ENCODE measurements at regions not wholly inside any gene's neighbourhood (a gene's known extent, or its start where the extent isn't known, plus 50 kb on each side); places are given as distances from the start of the nearest gene placed in this dataset.
A peak's percentile ranks its signal among the peaks of the same experiment; 100 is the strongest.

GRCh38 chr6:56902641-56903464, 52.1 kb upstream of the BEND6 start:
- WGBS = 38% methylated on average over 6 of the region's 6 CpGs
- Histone ChIP-seq H3K27me3 (ENCODE audit: control insufficient read depth in 4 of 4, insufficient read depth in 4 of 4, low read length in 3 of 4) (no peaks in the 10 kb centered on the region), H3K36me3 (ENCODE audit: control insufficient read depth in 4 of 4, insufficient read depth in 3 of 4, low read depth in 1 of 4, low read length in 3 of 4) (no peaks in the 10 kb centered on the region), H3K9me3 (ENCODE audit: control insufficient read depth in 4 of 4, low read length in 3 of 4) (no peaks in the 10 kb centered on the region), H3K4me1 (ENCODE audit: control insufficient read depth in 4 of 4, insufficient read depth in 4 of 4, low read length in 3 of 4) (no peaks in the 10 kb centered on the region), H3K9ac (ENCODE audit: low read depth in 1 of 2, low read length in 2 of 2) (no peak overlapping the region), H3K4me3 (ENCODE audit: low read depth in 1 of 3, low read length in 3 of 3) (no peak overlapping the region), H3K27ac (ENCODE audit: low read depth in 1 of 2, low read length in 2 of 2) (no peak overlapping the region)
- DNase-seq (ENCODE audit: low spot score) = no peak
- TF ChIP-seq CTCF (IDR thresholded peaks at IDR 0.05; ENCODE audit: low read depth, low read length, missing input control) (peak; percentile 54), RAD21 (IDR thresholded peaks at IDR 0.05) (peak; percentile 74 to 79), HNF4G (IDR thresholded peaks at IDR 0.05) (no peak)

- Histone ChIP-seq H3K36me3 (ENCODE audit: control insufficient read depth in 4 of 4, insufficient read depth in 3 of 4, low read depth in 1 of 4, low read length in 3 of 4) (no peaks in the 10 kb centered on the region), H3K27me3 (ENCODE audit: control insufficient read depth in 4 of 4, insufficient read depth in 4 of 4, low read length in 3 of 4) (no peaks in the 10 kb centered on the region), H3K4me3 (ENCODE audit: low read depth in 1 of 3, low read length in 3 of 3) (no peak overlapping the region), H3K4me1 (ENCODE audit: control insufficient read depth in 4 of 4, insufficient read depth in 4 of 4, low read length in 3 of 4) (no peaks in the 10 kb centered on the region), H3K9ac (ENCODE audit: low read depth in 1 of 2, low read length in 2 of 2) (no peak overlapping the region), H3K27ac (ENCODE audit: low read depth in 1 of 2, low read length in 2 of 2) (no peak overlapping the region), H3K9me3 (ENCODE audit: control insufficient read depth in 4 of 4, low read length in 3 of 4) (no peaks in the 10 kb centered on the region)
- DNase-seq (ENCODE audit: low spot score) = no peak
- TF ChIP-seq JUND (IDR thresholded peaks at IDR 0.05) (no peak), RXRA (IDR thresholded peaks at IDR 0.05) (no peak), SP1 (IDR thresholded peaks at IDR 0.05) (no peak), REST (IDR thresholded peaks at IDR 0.05) (no peak), TAF1 (conservative IDR thresholded peaks at IDR 0.05) (no peak), HNF4A (conservative IDR thresholded peaks at IDR 0.05) (no peak), GABPA (IDR thresholded peaks at IDR 0.05 in 1 of 2, conservative IDR thresholded peaks at IDR 0.05 in 1 of 2) (no peak), NR2F2 (IDR thresholded peaks at IDR 0.05) (no peak), RAD21 (IDR thresholded peaks at IDR 0.05) (no peak), MAX (IDR thresholded peaks at IDR 0.05) (no peak), FOXA2 (IDR thresholded peaks at IDR 0.05) (no peak), YY1 (IDR thresholded peaks at IDR 0.05) (no peak), EGR1 (IDR thresholded peaks at IDR 0.05; ENCODE audit: low read depth in 2 of 2) (no peak), CTCF (IDR thresholded peaks at IDR 0.05; ENCODE audit: low read depth, low read length, missing input control) (no peak), HNF4G (IDR thresholded peaks at IDR 0.05) (no peak), ATF3 (IDR thresholded peaks at IDR 0.05) (no peak), FOXA1 (IDR thresholded peaks at IDR 0.05) (no peak)
- TF ChIP-seq, protein P1, sequence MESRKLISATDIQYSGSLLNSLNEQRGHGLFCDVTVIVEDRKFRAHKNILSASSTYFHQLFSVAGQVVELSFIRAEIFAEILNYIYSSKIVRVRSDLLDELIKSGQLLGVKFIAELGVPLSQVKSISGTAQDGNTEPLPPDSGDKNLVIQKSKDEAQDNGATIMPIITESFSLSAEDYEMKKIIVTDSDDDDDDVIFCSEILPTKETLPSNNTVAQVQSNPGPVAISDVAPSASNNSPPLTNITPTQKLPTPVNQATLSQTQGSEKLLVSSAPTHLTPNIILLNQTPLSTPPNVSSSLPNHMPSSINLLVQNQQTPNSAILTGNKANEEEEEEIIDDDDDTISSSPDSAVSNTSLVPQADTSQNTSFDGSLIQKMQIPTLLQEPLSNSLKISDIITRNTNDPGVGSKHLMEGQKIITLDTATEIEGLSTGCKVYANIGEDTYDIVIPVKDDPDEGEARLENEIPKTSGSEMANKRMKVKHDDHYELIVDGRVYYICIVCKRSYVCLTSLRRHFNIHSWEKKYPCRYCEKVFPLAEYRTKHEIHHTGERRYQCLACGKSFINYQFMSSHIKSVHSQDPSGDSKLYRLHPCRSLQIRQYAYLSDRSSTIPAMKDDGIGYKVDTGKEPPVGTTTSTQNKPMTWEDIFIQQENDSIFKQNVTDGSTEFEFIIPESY (IDR thresholded peaks at IDR 0.05) = no peak
- WGBS = 86% methylated on average over 5 of the region's 5 CpGs
Observed at GRCh38 chr6:56900784-56901183, 54.1 kb upstream of the BEND6 start.
